GM19240 (cell line): ENCODE measurements at regions not wholly inside any gene's neighbourhood (a gene's known extent, or its start where the extent isn't known, plus 50 kb on each side); places are given as distances from the start of the nearest gene placed in this dataset.

ENCODE experiments used
- DNase-seq: peaks from one replicate; pipeline ENCODE4 v3.0.0; 2011; ENCODE audit warnings: low spot score; ENCODE audit not compliant: insufficient read length

DNA sequence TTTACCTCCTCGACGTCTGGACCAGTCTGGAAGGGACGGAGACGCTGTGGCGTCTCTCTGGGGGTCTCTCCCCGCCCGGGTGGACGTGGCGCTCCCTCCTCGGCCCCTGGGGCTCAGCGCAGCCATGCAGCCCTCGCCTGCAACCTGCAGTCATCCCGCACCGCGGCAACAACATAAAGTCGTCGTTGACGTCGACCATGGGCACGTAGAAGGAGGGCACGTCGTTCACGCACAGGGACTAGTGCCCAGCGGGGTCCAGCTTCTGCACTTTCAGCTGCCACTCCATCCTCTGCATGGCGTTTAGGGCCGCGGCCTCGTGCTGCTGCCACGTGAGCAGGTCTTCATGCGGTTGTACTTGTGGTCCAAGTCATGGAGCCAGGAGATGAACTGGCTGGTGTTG is 889.6 kb upstream of the LRRTM1 start:
- DNase-seq = no peak

- DNase-seq = no peak
These were observed 877.3 kb upstream of the LRRTM1 start for GRCh38 chr2:81181845-81182244.

DNA sequence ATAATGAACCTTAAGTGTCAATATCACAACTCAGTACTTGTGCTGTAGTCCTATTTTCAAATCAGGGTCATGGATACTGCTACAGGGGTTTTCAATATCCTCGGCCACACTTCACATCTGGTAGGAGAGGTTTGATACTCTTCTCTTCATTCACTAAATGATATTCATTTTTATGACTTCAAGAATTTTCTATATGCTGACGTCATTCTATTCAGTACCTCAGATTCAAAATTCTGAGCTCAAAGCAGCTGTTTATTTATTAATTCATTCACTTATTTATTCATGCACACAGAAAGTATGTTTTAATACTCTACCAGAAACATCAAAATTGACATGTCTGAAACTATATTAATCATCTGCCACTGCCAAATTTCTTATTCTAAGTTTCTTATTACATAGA is 866.9 kb upstream of the LRRTM1 start:
- DNase-seq = no peak

DNA sequence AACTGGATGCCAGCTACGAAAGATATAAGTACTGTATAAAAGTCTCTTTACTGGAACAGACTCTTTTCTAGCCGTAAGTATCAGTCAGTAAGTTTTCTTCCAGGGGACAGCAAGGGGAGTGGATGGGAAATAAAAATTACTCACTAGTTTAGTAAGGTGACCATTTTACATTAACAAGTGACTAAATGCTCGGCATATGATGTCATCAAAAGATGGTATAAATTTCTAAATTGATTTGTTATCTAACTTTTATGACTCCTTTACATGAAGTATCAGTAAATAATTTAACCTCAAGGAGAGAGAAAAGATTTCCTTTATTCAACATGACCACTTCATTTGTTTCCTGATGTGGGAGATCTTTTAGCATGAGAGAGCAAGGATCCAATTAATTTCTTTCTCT is 859.0 kb upstream of the LRRTM1 start:
- no peak for DNase-seq

GRCh38 chr2:81158505-81158904 is 854.0 kb upstream of the LRRTM1 start:
- DNase-seq = no peak

DNA sequence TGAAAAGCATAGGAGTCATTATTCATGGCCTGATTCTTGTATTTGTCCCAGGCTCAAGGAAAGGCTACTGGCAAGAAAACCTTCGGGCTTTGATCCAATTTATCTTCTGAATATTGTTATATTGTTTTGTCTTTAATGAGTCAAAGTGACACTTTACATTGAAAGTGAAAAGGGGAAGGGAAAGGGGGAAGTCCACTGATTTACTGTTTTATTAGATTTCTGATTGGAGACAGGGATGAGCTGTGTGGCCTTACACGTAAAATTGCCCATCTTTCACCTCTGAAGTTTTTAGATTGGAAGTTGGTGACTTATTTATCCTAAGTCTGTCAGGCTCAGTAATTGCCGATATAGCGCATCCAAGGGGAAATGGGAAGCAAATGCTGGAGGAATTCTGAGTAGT is 843.8 kb upstream of the LRRTM1 start:
- DNase-seq = no peak

- DNase-seq = no peak
These were observed 831.7 kb upstream of the LRRTM1 start for GRCh38 chr2:81136296-81136695.

DNA sequence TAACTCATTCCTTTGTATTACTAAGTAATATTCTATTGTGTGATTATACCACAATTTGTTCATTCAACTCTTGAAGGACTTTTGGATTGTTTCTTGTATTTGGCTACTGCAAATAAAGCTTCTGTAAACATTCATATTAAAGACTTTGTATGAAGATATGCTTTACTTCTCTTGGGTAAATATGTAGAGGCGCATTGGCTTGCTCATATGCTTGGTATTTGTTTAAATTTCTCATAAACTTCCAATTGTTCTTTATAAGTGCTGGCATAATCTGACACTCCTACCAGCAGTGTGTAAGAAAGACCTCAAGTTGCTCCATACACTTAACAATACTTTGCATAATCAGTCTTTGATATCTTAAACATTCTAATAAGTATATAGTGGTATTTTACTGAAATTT is 792.8 kb upstream of the LRRTM1 start:
- no peak for DNase-seq

- no peak for DNase-seq
These were observed 788.5 kb upstream of the LRRTM1 start for GRCh38 chr2:81093031-81093430.

DNA sequence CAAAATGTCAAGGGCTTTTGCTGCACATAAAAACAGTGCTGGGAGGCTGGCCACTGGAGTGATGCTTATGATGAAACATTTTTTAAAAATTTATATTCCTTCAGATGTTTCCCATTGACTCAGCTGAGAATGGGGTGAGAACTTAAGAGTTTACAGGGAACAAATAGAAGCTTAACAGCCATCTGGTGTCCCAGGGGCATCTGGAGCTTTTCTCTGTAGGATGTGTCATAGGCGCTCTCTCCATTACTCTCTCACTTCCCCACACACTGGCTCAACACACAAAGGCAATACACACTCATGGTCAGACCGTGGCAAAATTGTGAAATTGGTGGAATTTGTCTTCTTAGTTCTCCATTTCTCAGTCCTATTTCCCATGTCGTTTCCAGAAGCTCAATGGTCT is 783.1 kb upstream of the LRRTM1 start:
- DNase-seq = no peak

GRCh38 chr2:81084101-81084500 is 779.5 kb upstream of the LRRTM1 start:
- no peak for DNase-seq

DNA sequence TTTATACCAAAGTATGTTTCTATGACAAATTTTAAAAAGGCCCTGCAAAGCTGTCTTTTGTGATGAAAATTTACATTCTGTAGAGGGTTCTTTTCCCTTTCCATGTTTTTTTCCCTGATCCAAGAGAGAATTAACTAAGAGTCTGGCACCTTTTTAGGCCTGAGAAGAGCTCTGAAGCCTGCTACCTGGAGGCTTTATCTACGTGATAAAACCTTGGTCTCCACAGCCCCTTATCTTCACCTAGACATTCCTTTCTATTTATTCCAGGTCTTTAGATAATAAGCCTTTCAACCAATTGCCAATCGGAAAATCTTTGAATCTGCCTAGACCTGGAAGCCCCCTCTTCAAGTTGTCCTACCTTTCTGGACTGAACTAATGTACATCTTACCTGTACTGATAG is 774.1 kb upstream of the LRRTM1 start:
- no peak for DNase-seq

DNA sequence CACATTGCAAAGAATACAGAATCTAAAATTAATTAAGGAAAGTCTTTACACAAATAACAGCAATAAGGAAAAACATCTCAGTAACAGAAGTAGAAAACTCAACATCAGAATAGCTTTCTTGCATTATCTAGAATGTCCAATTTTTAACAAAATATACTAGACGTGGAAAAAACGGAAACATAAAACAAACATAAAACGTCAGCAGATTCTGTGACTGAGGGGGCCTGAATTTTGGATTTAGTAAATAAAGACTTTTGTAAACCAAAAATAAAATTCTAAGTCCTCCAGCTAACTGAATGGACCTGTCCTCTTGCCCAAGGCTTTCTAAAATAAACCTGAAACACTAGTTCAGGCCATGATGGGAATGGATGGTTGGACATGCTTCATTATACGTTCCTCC is 773.5 kb upstream of the LRRTM1 start:
- DNase-seq = no peak

- no peak for DNase-seq
These were observed 772.8 kb upstream of the LRRTM1 start for GRCh38 chr2:81077396-81077795.

GRCh38 chr2:81073412-81073811 is 768.9 kb upstream of the LRRTM1 start:
- DNase-seq = no peak

DNA sequence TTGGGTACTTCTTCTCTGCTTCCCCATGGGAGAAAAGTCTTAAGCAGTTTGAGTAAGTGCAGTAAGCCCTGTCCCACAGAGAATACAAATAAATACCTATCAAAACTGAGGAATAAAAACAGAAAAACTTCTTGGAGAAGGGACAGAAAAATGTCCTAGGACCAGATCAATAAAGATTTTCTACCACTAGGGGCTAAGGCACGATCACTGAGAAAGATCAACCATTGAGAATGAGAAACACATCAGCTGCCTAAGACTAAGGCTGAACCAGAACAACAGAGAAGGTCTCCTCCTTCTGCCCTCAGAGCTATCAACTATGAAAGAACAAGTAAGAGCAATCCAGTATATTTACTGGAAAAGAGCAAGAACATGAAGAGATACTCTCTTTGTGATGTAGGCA is 763.6 kb upstream of the LRRTM1 start:
- DNase-seq = no peak

DNA sequence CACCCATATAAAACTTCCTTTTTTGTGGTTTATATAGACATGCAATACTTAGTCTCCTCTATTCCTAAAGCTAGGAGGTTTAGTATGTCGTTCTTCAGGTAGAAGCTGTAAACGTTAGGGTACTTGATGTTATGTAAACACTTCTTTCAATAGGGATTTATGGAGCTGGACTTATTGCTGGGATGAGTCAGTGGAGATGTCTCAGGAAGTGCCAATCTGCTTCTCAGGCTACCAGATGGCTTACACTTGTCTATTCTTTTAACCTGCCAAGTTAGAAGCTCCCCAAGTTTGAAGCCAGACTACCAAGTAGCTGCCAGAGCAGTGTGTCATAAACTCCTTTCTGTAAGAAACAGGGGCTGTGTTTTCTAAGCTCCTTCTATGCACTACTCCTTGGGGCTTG is 756.5 kb upstream of the LRRTM1 start:
- no peak for DNase-seq

DNA sequence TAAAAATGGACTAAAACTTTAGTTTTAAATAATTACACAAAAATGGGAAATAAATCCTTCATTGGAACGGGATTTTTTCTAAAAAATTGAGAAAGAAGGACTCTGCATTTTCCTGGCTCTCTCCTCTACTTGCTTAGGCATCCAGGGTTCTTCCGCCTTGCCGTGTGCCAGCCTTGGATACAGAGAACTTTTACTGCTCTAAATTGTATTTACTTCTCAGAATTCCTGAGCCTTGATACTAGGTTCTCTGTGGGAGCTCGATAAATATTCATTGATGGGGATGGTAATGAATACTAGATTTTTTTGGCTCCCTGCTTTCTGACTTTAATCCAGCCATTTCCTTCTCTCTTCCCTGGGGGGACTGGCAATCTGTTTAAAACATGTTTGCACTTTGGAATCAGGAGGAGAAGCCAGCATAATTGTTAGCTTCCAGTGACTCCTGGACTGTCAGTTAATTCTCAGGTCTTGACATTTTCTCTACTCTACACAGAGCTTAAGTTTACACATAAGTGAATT is 746.1 kb upstream of the LRRTM1 start:
- DNase-seq = no peak

- no peak for DNase-seq
These were observed 739.1 kb upstream of the LRRTM1 start for GRCh38 chr2:81043681-81044080.

- no peak for DNase-seq
These were observed 702.6 kb upstream of the LRRTM1 start for GRCh38 chr2:81007104-81007503.

GRCh38 chr2:81002906-81003305 is 698.4 kb upstream of the LRRTM1 start:
- DNase-seq = no peak

DNA sequence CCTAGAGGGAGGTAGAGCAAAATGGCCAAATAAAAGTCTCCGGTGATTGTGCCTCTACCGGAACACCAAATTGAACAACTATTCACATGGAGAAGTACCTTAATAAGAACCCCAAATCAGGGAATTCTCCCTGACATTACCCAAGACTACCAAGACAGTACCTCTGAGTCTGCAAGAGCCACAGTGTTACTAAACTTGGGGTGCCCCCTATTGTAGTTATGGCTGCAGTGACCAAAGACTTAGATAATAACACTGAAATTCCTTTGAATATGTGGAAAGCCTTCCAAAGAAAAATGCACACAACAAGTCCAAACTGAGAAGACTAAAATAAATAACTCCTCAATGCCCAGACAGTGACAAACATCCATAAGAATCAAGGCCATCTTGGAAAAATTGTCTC is 682.9 kb upstream of the LRRTM1 start:
- no peak for DNase-seq

DNA sequence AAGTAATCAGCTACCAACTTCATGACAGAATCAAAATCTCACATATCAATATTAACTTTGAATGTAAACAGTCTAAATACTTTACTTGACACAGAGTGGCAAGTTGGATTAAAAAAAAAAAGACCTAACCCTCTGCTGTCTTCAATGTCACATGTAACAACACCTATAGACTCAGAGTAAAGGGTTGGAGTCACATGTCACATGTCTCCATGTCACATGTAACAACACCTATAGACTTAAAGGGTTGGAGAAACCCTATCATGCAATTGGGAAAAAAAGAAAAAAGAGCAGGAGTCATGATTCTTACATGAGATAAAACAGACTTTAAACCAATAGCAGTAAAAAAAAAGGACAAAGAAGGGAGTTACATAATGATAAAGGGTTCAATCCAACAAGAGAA is 665.3 kb upstream of the LRRTM1 start:
- DNase-seq = no peak

DNA sequence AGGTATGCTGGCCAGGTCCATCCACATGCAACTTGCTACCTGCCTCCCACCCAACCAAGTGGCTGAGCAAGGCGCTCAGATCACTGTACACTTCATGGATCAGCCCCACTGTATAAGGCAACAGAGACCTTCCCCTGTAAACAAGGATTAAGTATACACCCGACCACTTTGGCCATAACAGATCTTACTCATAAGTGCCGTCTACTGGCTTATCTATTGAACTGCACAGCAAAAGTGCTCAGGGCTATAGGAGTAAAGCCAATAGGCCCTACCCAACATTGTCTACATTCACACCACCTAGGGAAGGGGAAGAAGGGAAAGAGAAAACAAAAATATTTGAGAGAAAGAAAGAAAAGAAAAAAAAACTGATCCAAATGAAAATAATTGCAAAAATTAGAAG is 663.9 kb upstream of the LRRTM1 start:
- no peak for DNase-seq
